SK-N-SH (cell line): ENCODE measurements at regions not wholly inside any gene's neighbourhood (a gene's known extent, or its start where the extent isn't known, plus 50 kb on each side); places are given as distances from the start of the nearest gene placed in this dataset.

ENCODE experiments used
- CTCF ChIA-PET: fragments of 300-600, 350-600 bp; formaldehyde crosslinking; extraction: SDS; loops from one replicate; lab custom pipeline; 2021; lab: Yijun Ruan, JAX
- POLR2A ChIA-PET: fragments of 350-600 bp; sonication (Branson Sonifier 250); formaldehyde crosslinking; extraction: SDS; loops from one replicate; lab custom pipeline; 2020; ENCODE audit warnings: antibody characterized with exemption, inconsistent platforms; lab: Yijun Ruan, JAX
- DNase-seq: peaks from one replicate; pipeline ENCODE4 v3.0.0; 2012
- H2AFZ ChIP-seq: fragments of 200-600 bp; sonication (generic); 2 replicates; pipeline ENCODE4 v1.8.1; 2016; ENCODE audit warnings: antibody characterized with exemption, mild to moderate bottlenecking, low read depth
- H3F3A ChIP-seq: fragments of 200-600 bp; sonication (generic); replicated peaks from 2 replicates; pipeline ENCODE3; 2016; ENCODE audit warnings: antibody characterized with exemption, mild to moderate bottlenecking; ENCODE audit not compliant: insufficient read depth
- H3K27ac ChIP-seq, 2 experiments: fragments of 200-500 bp in 1 of 2; fragments of 200-600 bp in 1 of 2; sonication (Bioruptor generic) in 1 of 2; sonication (generic), shearing (Covaris generic) in 1 of 2; 2 replicates each; pipeline versions ENCODE4 v1.5.1 to v1.6.1; 2014 to 2016; ENCODE audit warnings: low read depth in 2 of 2, inconsistent platforms in 1 of 2, low read length in 1 of 2, mild to moderate bottlenecking in 1 of 2, mixed read lengths in 1 of 2
- H3K27me3 ChIP-seq: fragments of 200-600 bp; sonication (generic), shearing (Covaris generic); 2 replicates; pipeline ENCODE4 v1.6.1; 2016; ENCODE audit warnings: mixed run types; ENCODE audit not compliant: insufficient read depth
- H3K36me3 ChIP-seq, 2 experiments: fragments of 200-500 bp in 1 of 2; fragments of 200-600 bp in 1 of 2; sonication (Bioruptor generic) in 1 of 2; sonication (generic) in 1 of 2; replicated peaks in 1 of 2; 2 replicates each; pipeline versions ENCODE3 to v1.5.1; 2014 to 2016; ENCODE audit warnings: low read length in 1 of 2, mild to moderate bottlenecking in 1 of 2; ENCODE audit not compliant: insufficient read depth in 2 of 2, control insufficient read depth in 1 of 2
- H3K4me1 ChIP-seq, 2 experiments: fragments of 200-500 bp in 1 of 2; fragments of 200-600 bp in 1 of 2; sonication (Bioruptor generic) in 1 of 2; sonication (generic), shearing (Covaris generic) in 1 of 2; 2 replicates each; pipeline versions ENCODE4 v1.5.1 to v1.6.1; 2014 to 2016; ENCODE audit warnings: low read depth in 1 of 2, low read length in 1 of 2, mixed run types in 1 of 2; ENCODE audit not compliant: insufficient read depth in 2 of 2, control insufficient read depth in 1 of 2
- H3K4me2 ChIP-seq: fragments of 200-600 bp; sonication (generic), shearing (Covaris generic); 2 replicates; pipeline ENCODE4 v1.6.1; 2017; ENCODE audit warnings: mixed run types
- H3K4me3 ChIP-seq, 2 experiments: fragments of 200-500 bp in 1 of 2; fragments of 200-600 bp in 1 of 2; sonication (Bioruptor generic) in 1 of 2; sonication (generic), shearing (Covaris generic) in 1 of 2; 2 replicates each; pipeline versions ENCODE4 v1.5.1 to v1.8.1; 2014 to 2016; ENCODE audit warnings: low read depth in 2 of 2, inconsistent platforms in 1 of 2, low read length in 1 of 2, mild to moderate bottlenecking in 1 of 2, mixed read lengths in 1 of 2, moderate library complexity in 1 of 2
- H3K79me2 ChIP-seq: fragments of 200-600 bp; sonication (generic); 2 replicates; pipeline ENCODE4 v1.8.1; 2017; ENCODE audit warnings: mild to moderate bottlenecking; ENCODE audit not compliant: insufficient read depth
- H3K9ac ChIP-seq: fragments of 200-600 bp; sonication (generic); 2 replicates; pipeline ENCODE4 v1.6.1; 2017; ENCODE audit warnings: mixed run types
- H3K9me2 ChIP-seq: fragments of 200-600 bp; sonication (generic); 2 replicates; pipeline ENCODE4 v1.6.1; 2017; ENCODE audit warnings: mixed run types
- H3K9me3 ChIP-seq: fragments of 200-600 bp; sonication (generic); 2 replicates; pipeline ENCODE4 v1.6.1; 2017; ENCODE audit warnings: mixed run types, mild to moderate bottlenecking, moderate library complexity
- H4K20me1 ChIP-seq: fragments of 200-600 bp; sonication (generic); 2 replicates; pipeline ENCODE4 v1.6.1; 2017; ENCODE audit warnings: mild to moderate bottlenecking, mixed run types; ENCODE audit not compliant: insufficient read depth
- ELF1 ChIP-seq: IDR thresholded peaks from 2 replicates; pipeline ENCODE4 v1.4.0; 2012
- EP300 ChIP-seq, 2 experiments: IDR thresholded peaks; 2 replicates each; pipeline versions ENCODE4 v1.4.0 to v1.6.1; 2012; ENCODE audit warnings: borderline replicate concordance in 1 of 2, low read depth in 1 of 2, low read length in 1 of 2
- FOSL2 ChIP-seq: IDR thresholded peaks from 2 replicates; pipeline ENCODE4 v1.4.0; 2012; ENCODE audit warnings: low read depth, mild to moderate bottlenecking, moderate library complexity, borderline replicate concordance
- FOXJ3 ChIP-seq: sonication (generic); formaldehyde crosslinking; IDR thresholded peaks from 2 replicates; pipeline ENCODE4 v1.5.1; 2020; ENCODE audit warnings: mild to moderate bottlenecking, missing genetic modification reagents
- FOXM1 ChIP-seq: IDR thresholded peaks from 2 replicates; pipeline ENCODE4 v1.4.0; 2012; ENCODE audit warnings: low read depth, mild to moderate bottlenecking
- MEF2A ChIP-seq: IDR thresholded peaks from 2 replicates; pipeline ENCODE4 v1.4.0; 2012; ENCODE audit warnings: low read depth, borderline replicate concordance
- MXI1 ChIP-seq: IDR thresholded peaks from 2 replicates; pipeline ENCODE4 v1.6.1; 2012; ENCODE audit warnings: mild to moderate bottlenecking, low read depth, low read length, improper control_type of control experiment
- RFX5 ChIP-seq: IDR thresholded peaks from 2 replicates; pipeline ENCODE4 v1.6.1; 2012; ENCODE audit warnings: mild to moderate bottlenecking, improper control_type of control experiment, low read length
- TCF12 ChIP-seq: IDR thresholded peaks from 2 replicates; pipeline ENCODE4 v1.4.0; 2012
- TEAD4 ChIP-seq: IDR thresholded peaks from 2 replicates; pipeline ENCODE4 v1.4.0; 2012; ENCODE audit warnings: mild to moderate bottlenecking, borderline replicate concordance; ENCODE audit not compliant: insufficient read depth
- WGBS: methylation state at CpG from one replicate; pipeline ENCODE4 v1.1.6; 2017; ENCODE audit warnings: low lambda C conversion rate; 5-methylcytosine and 5-hydroxymethylcytosine counted together
- TF ChIP-seq, protein P1 (sequence below): fragments of 150-350 bp; IDR thresholded peaks from 2 replicates; pipeline ENCODE4 v1.6.1; 2017; ENCODE audit warnings: antibody characterized with exemption, low read length, low read depth, borderline replicate concordance
- TF ChIP-seq, protein P2 (sequence below): IDR thresholded peaks from 2 replicates; pipeline ENCODE4 v1.6.1; 2012; ENCODE audit warnings: mild to moderate bottlenecking, low read depth, low read length, moderate library complexity

DNA sequence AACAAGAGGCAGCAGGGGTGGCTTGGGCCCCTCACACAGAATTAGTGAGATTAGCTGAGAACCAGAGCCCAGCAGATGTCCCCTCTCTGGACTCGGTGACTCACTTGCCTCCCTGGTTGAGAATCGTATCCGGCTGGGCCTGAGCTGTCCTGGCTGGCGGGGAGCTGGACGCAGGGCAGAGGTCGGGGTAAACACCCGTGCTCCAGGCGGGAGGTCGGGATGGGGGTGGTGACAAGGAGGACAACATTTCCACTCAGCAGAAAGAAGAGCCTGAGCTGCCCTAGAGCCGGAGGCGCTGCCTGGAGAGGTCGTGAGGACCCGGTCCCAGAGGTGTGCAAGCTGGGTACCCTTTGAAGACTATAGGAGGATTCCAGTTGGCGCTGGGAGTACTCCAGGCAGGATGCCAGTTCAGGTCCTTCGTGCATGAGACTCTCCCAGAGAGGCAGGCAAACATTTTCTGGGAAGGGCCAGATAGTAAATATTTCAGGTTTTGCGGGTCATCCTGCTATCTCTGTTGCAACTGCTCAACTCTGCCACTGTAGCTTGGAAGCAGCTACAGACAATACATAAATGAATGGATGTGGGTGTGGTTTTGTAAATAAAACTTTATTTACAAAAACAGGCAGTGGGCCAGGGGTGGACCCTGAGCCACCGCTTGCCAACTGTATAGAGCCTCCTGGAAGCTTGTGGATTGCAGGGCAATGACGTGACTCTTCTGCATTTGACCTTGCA is 116.8 kb upstream of the WNT4 start:
- Histone ChIP-seq H3K79me2 (no peaks in the 10 kb centered on the region), H3K9me2 (no peaks in the 10 kb centered on the region), H4K20me1 (no peaks in the 10 kb centered on the region), H3K4me3 (no peak overlapping the region), H3K27ac (no peak overlapping the region), H3K9ac (no peak overlapping the region), H3K4me2 (no peak overlapping the region), H3F3A (no peaks in the 10 kb centered on the region), H3K36me3 (no peaks in the 10 kb centered on the region), H2AFZ (no peak overlapping the region), H3K4me1 (peaks cover 0 to 27% of the 10 kb centered on the region in 2 experiments; a peak in 1 of 4 replicates), H3K27me3 (peaks cover 7% of the 10 kb centered on the region), H3K9me3 (no peaks in the 10 kb centered on the region)
- ChIA-PET CTCF (interaction anchor here (0.7 kb wide), 1 partner anchor 157 kb away, joined by 3 read pairs; no protein-coding TSS in a partner anchor), POLR2A (no interaction called here)
- DNase-seq = no peak
- 61% methylated on average over 18 of the region's 18 CpGs for WGBS
- TF ChIP-seq, protein P1, sequence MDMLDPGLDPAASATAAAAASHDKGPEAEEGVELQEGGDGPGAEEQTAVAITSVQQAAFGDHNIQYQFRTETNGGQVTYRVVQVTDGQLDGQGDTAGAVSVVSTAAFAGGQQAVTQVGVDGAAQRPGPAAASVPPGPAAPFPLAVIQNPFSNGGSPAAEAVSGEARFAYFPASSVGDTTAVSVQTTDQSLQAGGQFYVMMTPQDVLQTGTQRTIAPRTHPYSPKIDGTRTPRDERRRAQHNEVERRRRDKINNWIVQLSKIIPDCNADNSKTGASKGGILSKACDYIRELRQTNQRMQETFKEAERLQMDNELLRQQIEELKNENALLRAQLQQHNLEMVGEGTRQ = no peak

GRCh38 chr1:22260860-22261432 is 118.0 kb upstream of the WNT4 start:
- H4K20me1 ChIP-seq = no peaks in the 10 kb centered on the region
- POLR2A ChIA-PET = no interaction called here
- no peak for TF ChIP-seq FOXM1
- no peak for TF ChIP-seq EP300 (IDR thresholded peaks at IDR 0.05; ENCODE audit: borderline replicate concordance in 1 of 2, low read depth in 1 of 2, low read length in 1 of 2)
- no peak for TF ChIP-seq TCF12
- no peak for TF ChIP-seq TEAD4
- no peak for TF ChIP-seq MXI1
- TF ChIP-seq, protein P2, sequence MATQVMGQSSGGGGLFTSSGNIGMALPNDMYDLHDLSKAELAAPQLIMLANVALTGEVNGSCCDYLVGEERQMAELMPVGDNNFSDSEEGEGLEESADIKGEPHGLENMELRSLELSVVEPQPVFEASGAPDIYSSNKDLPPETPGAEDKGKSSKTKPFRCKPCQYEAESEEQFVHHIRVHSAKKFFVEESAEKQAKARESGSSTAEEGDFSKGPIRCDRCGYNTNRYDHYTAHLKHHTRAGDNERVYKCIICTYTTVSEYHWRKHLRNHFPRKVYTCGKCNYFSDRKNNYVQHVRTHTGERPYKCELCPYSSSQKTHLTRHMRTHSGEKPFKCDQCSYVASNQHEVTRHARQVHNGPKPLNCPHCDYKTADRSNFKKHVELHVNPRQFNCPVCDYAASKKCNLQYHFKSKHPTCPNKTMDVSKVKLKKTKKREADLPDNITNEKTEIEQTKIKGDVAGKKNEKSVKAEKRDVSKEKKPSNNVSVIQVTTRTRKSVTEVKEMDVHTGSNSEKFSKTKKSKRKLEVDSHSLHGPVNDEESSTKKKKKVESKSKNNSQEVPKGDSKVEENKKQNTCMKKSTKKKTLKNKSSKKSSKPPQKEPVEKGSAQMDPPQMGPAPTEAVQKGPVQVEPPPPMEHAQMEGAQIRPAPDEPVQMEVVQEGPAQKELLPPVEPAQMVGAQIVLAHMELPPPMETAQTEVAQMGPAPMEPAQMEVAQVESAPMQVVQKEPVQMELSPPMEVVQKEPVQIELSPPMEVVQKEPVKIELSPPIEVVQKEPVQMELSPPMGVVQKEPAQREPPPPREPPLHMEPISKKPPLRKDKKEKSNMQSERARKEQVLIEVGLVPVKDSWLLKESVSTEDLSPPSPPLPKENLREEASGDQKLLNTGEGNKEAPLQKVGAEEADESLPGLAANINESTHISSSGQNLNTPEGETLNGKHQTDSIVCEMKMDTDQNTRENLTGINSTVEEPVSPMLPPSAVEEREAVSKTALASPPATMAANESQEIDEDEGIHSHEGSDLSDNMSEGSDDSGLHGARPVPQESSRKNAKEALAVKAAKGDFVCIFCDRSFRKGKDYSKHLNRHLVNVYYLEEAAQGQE = no peak
- TF ChIP-seq ELF1 = no peak
- TF ChIP-seq MEF2A = no peak
- no peak for TF ChIP-seq FOSL2
- no peak for TF ChIP-seq RFX5
- no peak for TF ChIP-seq FOXJ3 (CRISPR knock-in tag)
- TF ChIP-seq, all 33 proteins: peak for 0
- H3K36me3 ChIP-seq = no peaks in the 10 kb centered on the region
- H3F3A ChIP-seq = no peaks in the 10 kb centered on the region
- peaks cover 0 to 27% of the 10 kb centered on the region in 2 experiments; a peak in 1 of 4 replicates for H3K4me1 ChIP-seq
- H3K27ac ChIP-seq = no peak overlapping the region
- H3K79me2 ChIP-seq = no peaks in the 10 kb centered on the region
- no peak overlapping the region for H3K4me3 ChIP-seq
- no peaks in the 10 kb centered on the region for H3K9me2 ChIP-seq
- no peak overlapping the region for H2AFZ ChIP-seq
- H3K9me3 ChIP-seq = no peaks in the 10 kb centered on the region
- peaks cover 7% of the 10 kb centered on the region; the same call in 1 of the 2 replicates for H3K27me3 ChIP-seq
- WGBS = 83% methylated on average over 16 of the region's 21 CpGs
- CTCF ChIA-PET = interaction anchor here (0.9 to 7.7 kb wide), 5 partner anchors 8 to 156 kb away, joined by 3 to 78 read pairs (median 5); no protein-coding TSS in a partner anchor
- no peak overlapping the region for H3K9ac ChIP-seq
- no peak for DNase-seq
- H3K4me2 ChIP-seq = no peak overlapping the region
